ENCODE measurements at regions not wholly inside any gene's neighbourhood (a gene's known extent, or its start where the extent isn't known, plus 50 kb on each side); places are given as distances from the start of the nearest gene placed in this dataset.

DNA sequence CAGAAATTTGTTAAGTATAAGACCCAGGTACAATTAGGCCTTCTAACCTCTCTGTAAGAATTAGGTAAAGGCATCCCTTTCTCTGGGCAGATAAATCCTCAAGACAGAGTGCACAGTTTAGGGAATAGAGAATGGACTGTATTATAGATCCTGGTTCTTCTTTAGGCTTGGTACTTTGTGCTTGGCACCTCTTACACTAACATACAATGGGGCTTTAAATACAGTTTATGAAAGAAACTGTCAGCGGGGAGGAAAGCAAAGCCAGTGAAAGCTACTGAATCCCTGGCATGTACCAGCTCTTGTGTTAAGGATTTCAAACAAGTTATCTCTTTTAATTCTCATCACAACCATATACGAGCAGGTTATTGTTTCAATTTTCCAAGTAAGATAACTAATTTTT, 1350.0 kb downstream of the ADGRL3 start:
- Mint-ChIP-seq H3K27me3 (no peaks in the 10 kb centered on the region), H3K27ac (no peak overlapping the region), H3K36me3 (ENCODE audit: low read depth) (no peaks in the 10 kb centered on the region), H3K9me3 (peaks cover 14% of the 10 kb centered on the region), H3K4me3 (no peak overlapping the region), H3K4me1 (ENCODE audit: low read depth) (no peaks in the 10 kb centered on the region)
- Histone ChIP-seq H3K36me3 (ENCODE audit: insufficient read depth, low read length) (no peaks in the 10 kb centered on the region), H3K4me1 (ENCODE audit: insufficient read depth, low read length) (no peaks in the 10 kb centered on the region), H3K27me3 (ENCODE audit: control insufficient read depth in 1 of 2, insufficient read depth in 2 of 2, low read length in 2 of 2) (no peaks in the 10 kb centered on the region), H3K4me3 (ENCODE audit: low read length) (no peak overlapping the region), H3K27ac (ENCODE audit: low read depth in 1 of 2, low read length in 2 of 2) (no peak overlapping the region), H3K9me3 (ENCODE audit: control insufficient read depth in 1 of 2, insufficient read depth in 1 of 2, low read length in 2 of 2) (peaks cover 0 to 8% of the 10 kb centered on the region in 2 experiments)
- ChIA-PET CTCF (no interaction called here), POLR2A (no interaction called here)
- intact Hi-C loops (cut with DNase I, micrococcal nuclease) = no loop called here
- TF ChIP-seq CTCF (IDR thresholded peaks at IDR 0.05) = no peak
- no peak for ATAC-seq (ENCODE audit: poor library complexity)
- DNase-seq = no peak

DNA sequence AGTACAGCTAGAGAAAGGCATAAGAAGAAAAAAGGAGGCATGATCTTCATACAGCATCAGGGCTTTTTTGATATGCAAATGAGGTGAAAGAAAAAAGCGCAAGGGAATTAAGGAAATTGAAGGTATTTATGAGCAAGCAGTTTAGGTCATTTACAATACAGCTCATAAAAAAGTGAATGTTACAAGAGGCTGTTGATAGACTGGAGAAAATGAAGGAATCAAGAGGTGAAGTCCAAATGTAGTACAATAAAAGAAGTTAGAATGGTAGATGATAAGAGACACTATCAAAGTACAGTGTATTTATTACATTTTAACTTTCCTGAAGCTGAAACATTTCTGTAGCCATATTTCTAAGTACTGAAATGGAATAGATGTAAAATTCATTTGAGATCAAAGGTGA, 1349.5 kb downstream of the ADGRL3 start:
- Mint-ChIP-seq H3K9me3 (peaks cover 14% of the 10 kb centered on the region), H3K36me3 (ENCODE audit: low read depth) (no peaks in the 10 kb centered on the region), H3K4me3 (no peak overlapping the region), H3K27ac (no peak overlapping the region), H3K27me3 (no peaks in the 10 kb centered on the region), H3K4me1 (ENCODE audit: low read depth) (no peaks in the 10 kb centered on the region)
- no peak for DNase-seq
- H3K27me3 ChIP-seq (ENCODE audit: control insufficient read depth in 1 of 2, insufficient read depth in 2 of 2, low read length in 2 of 2) = no peaks in the 10 kb centered on the region
- no peak overlapping the region for H3K27ac ChIP-seq (ENCODE audit: low read depth in 1 of 2, low read length in 2 of 2)
- intact Hi-C loops (cut with DNase I, micrococcal nuclease) = no loop called here
- ATAC-seq (ENCODE audit: poor library complexity) = no peak
- ChIA-PET POLR2A (no interaction called here), CTCF (no interaction called here)
- no peak overlapping the region for H3K4me3 ChIP-seq (ENCODE audit: low read length)
- no peaks in the 10 kb centered on the region for H3K36me3 ChIP-seq (ENCODE audit: insufficient read depth, low read length)
- TF ChIP-seq CTCF (IDR thresholded peaks at IDR 0.05) = no peak
- peaks cover 0 to 8% of the 10 kb centered on the region in 2 experiments for H3K9me3 ChIP-seq (ENCODE audit: control insufficient read depth in 1 of 2, insufficient read depth in 1 of 2, low read length in 2 of 2)
- no peaks in the 10 kb centered on the region for H3K4me1 ChIP-seq (ENCODE audit: insufficient read depth, low read length)

DNA sequence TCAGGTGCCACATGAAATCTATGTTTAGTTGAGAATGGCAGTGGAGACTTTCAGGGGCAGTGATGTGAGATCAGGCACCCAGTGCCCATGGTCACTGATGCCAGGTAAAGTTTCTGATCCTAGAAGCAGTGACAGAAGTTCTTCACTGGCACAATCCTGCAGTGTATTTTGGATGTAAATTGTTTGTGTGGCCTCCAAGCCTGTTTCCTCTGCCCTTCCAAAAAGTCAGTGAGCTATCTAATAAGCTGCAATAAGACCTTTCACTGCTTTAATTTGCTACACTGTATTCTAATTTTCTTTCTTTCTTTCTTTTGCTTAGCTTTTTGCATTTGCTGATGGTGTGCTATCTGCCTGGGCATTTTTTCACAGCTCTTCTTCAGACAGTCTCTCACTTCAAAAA, 1348.6 kb downstream of the ADGRL3 start:
- Mint-ChIP-seq H3K36me3 (ENCODE audit: low read depth) (no peaks in the 10 kb centered on the region), H3K27me3 (no peaks in the 10 kb centered on the region), H3K9me3 (peaks cover 11% of the 10 kb centered on the region), H3K4me3 (no peak overlapping the region), H3K4me1 (ENCODE audit: low read depth) (no peaks in the 10 kb centered on the region), H3K27ac (no peak overlapping the region)
- Histone ChIP-seq H3K4me1 (ENCODE audit: insufficient read depth, low read length) (no peaks in the 10 kb centered on the region), H3K27ac (ENCODE audit: low read depth in 1 of 2, low read length in 2 of 2) (no peak overlapping the region), H3K4me3 (ENCODE audit: low read length) (no peak overlapping the region), H3K27me3 (ENCODE audit: control insufficient read depth in 1 of 2, insufficient read depth in 2 of 2, low read length in 2 of 2) (no peaks in the 10 kb centered on the region), H3K9me3 (ENCODE audit: control insufficient read depth in 1 of 2, insufficient read depth in 1 of 2, low read length in 2 of 2) (peaks cover 0 to 8% of the 10 kb centered on the region in 2 experiments), H3K36me3 (ENCODE audit: insufficient read depth, low read length) (no peaks in the 10 kb centered on the region)
- no peak for DNase-seq
- POLR2A ChIA-PET = no interaction called here
- intact Hi-C loops (cut with DNase I, micrococcal nuclease) = no loop called here
- CTCF ChIA-PET = no interaction called here
- ATAC-seq (ENCODE audit: poor library complexity) = no peak
- no peak for TF ChIP-seq CTCF (IDR thresholded peaks at IDR 0.05)

Measured in CD4-positive, alpha-beta T cell (primary cell).